ENCODE measurements at regions not wholly inside any gene's neighbourhood (a gene's known extent, or its start where the extent isn't known, plus 50 kb on each side); places are given as distances from the start of the nearest gene placed in this dataset.

GRCh38 chr4:3389233-3390215, 52.2 kb upstream of the HGFAC start:
- H3K4me1 ChIP-seq: peaks cover 17 to 69% (median 54%) of the 10 kb centered on the region in 6 donors
- H3K27ac ChIP-seq: peak overlapping the region; percentile 19 to 88 (median 77)
- peak; percentile 74 for DNase-seq

GRCh38 chr4:3390288-3390811, 51.4 kb upstream of the HGFAC start:
- Histone ChIP-seq H3K4me3 (no peak overlapping the region), H3K4me1 (peaks cover 17 to 60% (median 45%) of the 10 kb centered on the region in 6 donors), H3K36me3 (no peaks in the 10 kb centered on the region), H3K9me3 (no peaks in the 10 kb centered on the region), H3K27ac (peak overlapping the region in 5 of 8 donors; percentile 7 to 88 (median 81)), H3K27me3 (replicated peaks in 1 of 7) (no peaks in the 10 kb centered on the region)
- intact Hi-C loops (cut with DNase I; ENCODE audit: low total_unique reads): no loop called here
- no peak for DNase-seq
- WGBS, 5 donors: 81 to 90% (median 90%) methylated on average over 21 to 24 of the region's 24 CpGs
- TF ChIP-seq POLR2A (IDR thresholded peaks at IDR 0.05) (no peak), CTCF (IDR thresholded peaks at IDR 0.05 in 8 of 11, conservative IDR thresholded peaks at IDR 0.05 in 3 of 11) (no peak), POLR2AphosphoS5 (IDR thresholded peaks at IDR 0.05) (no peak)

More at GRCh38 chr4:3389233-3390215, 52.2 kb upstream of the HGFAC start:
- WGBS, 5 donors: 63 to 73% (median 69%) methylated on average over 25 to 32 of the region's 32 CpGs
- Histone ChIP-seq H3K4me3 (peak overlapping the region in 3 of 8 donors; percentile 23 to 47 (median 24)), H3K36me3 (no peaks in the 10 kb centered on the region), H3K9me3 (no peaks in the 10 kb centered on the region), H3K27me3 (replicated peaks in 1 of 7) (no peaks in the 10 kb centered on the region)
- intact Hi-C loops (cut with DNase I; ENCODE audit: low total_unique reads): no loop called here
- no peak for TF ChIP-seq CTCF (IDR thresholded peaks at IDR 0.05 in 8 of 11, conservative IDR thresholded peaks at IDR 0.05 in 3 of 11)
- no peak for TF ChIP-seq POLR2A (IDR thresholded peaks at IDR 0.05)
- no peak for TF ChIP-seq POLR2AphosphoS5 (IDR thresholded peaks at IDR 0.05)

DNA sequence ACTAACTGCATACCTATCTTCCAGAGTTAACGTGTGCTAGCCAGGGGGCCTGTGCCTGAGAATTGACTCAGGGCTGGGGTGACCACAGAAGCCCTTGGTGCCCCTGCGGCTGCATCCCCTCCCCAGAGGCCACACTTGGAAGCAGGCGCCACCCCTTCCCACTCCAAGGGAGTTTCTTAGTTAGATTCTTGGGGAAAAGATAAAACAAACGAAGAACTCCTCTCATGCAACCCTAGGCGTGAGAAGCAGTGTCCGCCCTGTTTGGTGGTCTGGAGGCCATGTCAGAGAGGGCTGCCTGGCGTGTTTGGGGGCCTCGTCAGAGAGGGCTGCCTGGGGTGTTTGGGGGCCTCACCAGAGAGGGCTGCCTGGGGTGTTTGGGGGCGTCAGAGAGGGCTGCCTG, 50.3 kb upstream of the HGFAC start:
- peaks cover 0 to 6% (median 2%) of the 10 kb centered on the region in 8 donors for H3K9me3 ChIP-seq
- intact Hi-C loops (cut with DNase I; ENCODE audit: low total_unique reads): no loop called here
- H3K27me3 ChIP-seq (replicated peaks in 1 of 7): no peaks in the 10 kb centered on the region
- no peaks in the 10 kb centered on the region for H3K36me3 ChIP-seq
- no peak for DNase-seq
- 81 to 93% (median 90%) methylated on average over 9 of the region's 9 CpGs for WGBS, 5 donors
- no peak for TF ChIP-seq POLR2A (IDR thresholded peaks at IDR 0.05)
- no peak for TF ChIP-seq POLR2AphosphoS5 (IDR thresholded peaks at IDR 0.05)
- TF ChIP-seq CTCF (IDR thresholded peaks at IDR 0.05 in 8 of 11, conservative IDR thresholded peaks at IDR 0.05 in 3 of 11): no peak
- peak overlapping the region in 2 of 8 donors; percentile 4 to 88 for H3K27ac ChIP-seq
- H3K4me3 ChIP-seq: no peak overlapping the region
- peaks cover 17 to 50% (median 36%) of the 10 kb centered on the region in 6 donors for H3K4me1 ChIP-seq

All from spleen (tissue), 11 donors.